GM13976 (cell line): ENCODE measurements at regions not wholly inside any gene's neighbourhood (a gene's known extent, or its start where the extent isn't known, plus 50 kb on each side); places are given as distances from the start of the nearest gene placed in this dataset.

Source experiments
- DNase-seq: peaks from one replicate; pipeline ENCODE4 v3.0.0; 2012; ENCODE audit warnings: low spot score
- CTCF ChIP-seq: IDR thresholded peaks from 2 replicates; pipeline ENCODE4 v1.5.1; 2012; ENCODE audit warnings: borderline replicate concordance, mild to moderate bottlenecking; ENCODE audit not compliant: insufficient read depth; ENCODE audit errors: extremely low read depth, missing control alignments, control extremely low read depth
- in situ Hi-C: fragments of 300-500 bp; cut with MboI; formaldehyde crosslinking; loops from one replicate; pipeline ENCODE4 v1.12.0; 2022; ENCODE audit warnings: low sequenced_read_pairs, mixed read lengths, inconsistent platforms; ENCODE audit not compliant: unreplicated experiment

GRCh38 chr5:107023732-107024131 is 647.0 kb downstream of the EFNA5 start:
- DNase-seq: no peak
- in situ Hi-C loops: no loop called here
- TF ChIP-seq CTCF: no peak

GRCh38 chr5:107021575-107021974 is 649.2 kb downstream of the EFNA5 start:
- TF ChIP-seq CTCF: no peak
- in situ Hi-C loops: no loop called here
- DNase-seq: no peak

- in situ Hi-C loops: no loop called here
- TF ChIP-seq CTCF: no peak
- no peak for DNase-seq
Measured at GRCh38 chr5:107020626-107021025, 650.1 kb downstream of the EFNA5 start.

- TF ChIP-seq CTCF: no peak
- in situ Hi-C loops: no loop called here
- DNase-seq: no peak
Measured at GRCh38 chr5:107017616-107018015, 653.1 kb downstream of the EFNA5 start.

- TF ChIP-seq CTCF: no peak
- in situ Hi-C loops: no loop called here
- DNase-seq: no peak
Measured at GRCh38 chr5:107012371-107012770, 658.4 kb downstream of the EFNA5 start.

- in situ Hi-C loops: no loop called here
- DNase-seq: no peak
- TF ChIP-seq CTCF: no peak
Measured at GRCh38 chr5:107011605-107012004, 659.1 kb downstream of the EFNA5 start.

GRCh38 chr5:107010060-107010459 is 660.7 kb downstream of the EFNA5 start:
- in situ Hi-C loops: no loop called here
- TF ChIP-seq CTCF: no peak
- DNase-seq: no peak
